Activated T-helper 1 cell treated with Interleukin-2 at 50 U/mL for 16 hours (primary cell): ENCODE measurements at regions not wholly inside any gene's neighbourhood (a gene's known extent, or its start where the extent isn't known, plus 50 kb on each side); places are given as distances from the start of the nearest gene placed in this dataset.

Experiments used
- DNase-seq: peaks from one replicate; pipeline ENCODE4 v3.0.0-alpha.2; 2020; ENCODE audit warnings: low read depth

DNA sequence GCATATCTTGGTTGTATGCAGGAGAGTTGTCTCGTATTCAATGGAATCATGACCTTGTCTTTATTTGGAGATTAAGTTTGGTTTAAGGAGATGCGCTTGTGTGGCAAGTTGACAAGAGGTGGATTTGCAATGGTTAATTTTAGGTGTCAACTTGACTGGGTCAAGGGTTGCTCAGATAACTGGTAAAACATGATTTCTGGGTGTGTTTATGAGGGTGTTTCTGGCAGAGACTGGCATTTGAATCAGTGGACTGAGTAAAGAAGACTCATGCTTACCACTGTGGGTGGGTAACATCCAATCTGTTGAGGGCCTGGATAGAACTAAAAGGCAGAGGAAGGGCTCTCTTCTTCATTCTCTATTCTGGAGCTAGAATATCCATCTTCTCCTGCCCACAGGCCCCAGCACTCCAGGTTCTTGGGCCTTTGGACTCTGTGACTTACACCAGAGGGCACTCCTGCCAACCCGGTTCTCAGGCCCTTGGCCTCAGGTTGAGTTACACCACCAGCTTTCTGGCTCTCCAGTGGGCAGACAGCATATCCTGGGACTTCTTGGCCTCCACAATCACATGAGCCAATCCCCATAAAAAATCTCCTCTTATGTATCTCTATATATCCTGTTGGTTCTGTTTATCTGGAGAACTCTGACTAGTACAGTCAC lies 141.5 kb upstream of the ARID2 start:
- DNase-seq = no peak

DNA sequence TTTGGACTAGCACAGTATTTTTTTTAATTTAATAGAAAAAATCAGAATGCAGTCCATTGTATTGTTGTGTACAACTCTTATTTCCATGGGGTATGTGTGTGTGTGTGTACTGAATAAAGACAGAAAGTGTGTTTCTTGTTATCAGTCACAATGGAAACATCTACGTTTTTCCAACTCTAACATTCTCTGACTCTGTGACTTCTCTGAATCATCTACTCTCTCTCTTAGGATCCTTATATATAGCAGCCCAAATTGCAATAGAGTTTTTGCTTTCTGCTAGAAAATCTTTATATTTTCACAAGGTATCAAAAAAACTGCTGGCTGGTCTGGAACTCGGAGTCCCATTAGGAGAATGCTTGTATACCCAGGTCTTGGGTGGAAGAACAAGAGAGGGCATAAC lies 138.9 kb upstream of the ARID2 start:
- no peak for DNase-seq

DNA sequence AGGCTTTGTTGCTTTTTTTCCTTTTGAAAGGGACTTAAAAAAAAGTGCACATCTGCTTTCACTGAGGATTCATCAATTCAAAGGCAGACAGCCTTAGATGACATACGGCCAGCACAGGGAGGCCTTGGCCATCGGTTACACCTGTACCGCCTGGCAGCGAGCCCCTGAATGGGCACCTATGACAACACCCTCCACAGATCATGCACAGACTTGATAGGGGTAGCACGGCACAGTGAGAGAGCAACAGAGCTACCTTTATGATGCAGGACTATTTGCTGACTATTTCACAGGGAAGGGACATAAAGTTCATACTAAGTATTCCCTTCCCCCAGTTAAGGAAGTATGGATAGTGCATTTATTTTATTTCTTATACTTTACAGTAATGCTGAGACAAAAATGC lies 137.9 kb upstream of the ARID2 start:
- no peak for DNase-seq

DNA sequence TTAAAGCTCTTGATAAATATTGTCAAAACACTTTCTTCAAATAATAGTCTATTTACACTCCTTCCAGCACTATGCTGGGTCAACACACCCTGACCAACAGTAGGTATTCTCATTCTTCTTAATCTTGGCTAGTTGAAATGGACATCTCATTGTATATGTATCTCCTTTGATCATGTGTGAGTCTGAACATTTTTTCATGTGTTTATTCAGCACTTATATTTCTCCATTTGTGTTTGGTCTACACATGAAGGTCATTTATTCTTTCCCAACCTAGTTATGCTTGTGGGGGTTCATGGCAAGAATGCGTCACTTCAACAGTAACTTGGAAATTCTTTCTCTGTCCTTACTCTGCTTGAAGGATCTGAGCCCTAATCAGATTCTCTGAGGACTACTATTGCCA lies 133.1 kb upstream of the ARID2 start:
- no peak for DNase-seq

DNA sequence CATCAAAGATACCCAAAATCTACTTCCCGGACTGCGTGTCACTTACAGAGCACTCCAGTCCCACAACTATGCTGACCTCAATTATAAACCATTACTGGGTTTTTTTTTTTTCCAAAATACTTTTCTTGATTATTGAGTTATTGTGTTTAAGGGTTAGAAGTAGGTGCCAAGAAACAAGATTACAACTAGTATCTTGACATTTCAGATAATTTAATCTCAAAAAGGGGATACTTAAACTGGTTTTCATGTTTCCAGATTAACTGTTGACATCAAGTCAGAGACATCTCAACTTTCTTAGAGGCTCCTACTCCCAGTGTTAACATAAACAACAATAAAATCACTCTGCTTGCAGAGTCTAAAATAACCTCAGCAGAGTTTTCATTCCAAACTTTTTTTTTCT lies 131.2 kb upstream of the ARID2 start:
- DNase-seq = no peak

DNA sequence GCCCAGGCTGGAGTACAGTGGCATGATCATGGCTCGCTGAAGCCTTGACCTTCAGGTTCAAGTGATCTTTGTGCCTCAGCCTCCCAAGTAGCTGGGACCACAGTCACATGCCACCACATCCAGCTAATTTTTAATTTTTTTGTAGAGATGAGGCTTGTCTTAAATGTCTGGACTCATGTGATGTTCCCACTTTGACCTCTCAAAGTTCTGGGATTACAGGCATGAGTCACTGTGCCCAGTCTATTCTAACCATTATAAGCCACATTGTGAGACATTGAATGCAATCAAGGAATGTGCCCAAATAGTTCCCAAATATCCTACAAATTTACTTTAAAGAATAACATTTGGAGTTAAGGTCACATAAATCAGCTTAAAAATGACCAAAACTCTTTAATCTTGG lies 130.7 kb upstream of the ARID2 start:
- DNase-seq = no peak

DNA sequence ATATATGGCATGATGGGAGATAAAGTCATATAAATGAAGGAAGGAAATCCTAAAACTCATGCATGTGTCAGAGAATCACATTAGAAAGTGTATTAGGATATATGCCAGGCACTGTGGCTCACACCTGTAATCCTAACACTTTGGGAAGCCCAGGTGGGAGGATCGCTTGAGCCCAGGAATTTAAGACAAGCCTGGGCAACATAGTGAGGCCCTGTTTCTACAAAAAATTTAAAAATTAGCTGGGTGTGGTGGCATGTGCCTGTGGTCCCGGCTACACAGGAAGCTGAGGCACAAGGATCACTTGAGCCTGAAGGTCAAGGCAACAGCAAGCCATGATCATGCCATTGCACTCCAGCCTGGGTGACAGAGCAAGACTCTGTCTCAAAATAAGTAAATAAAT lies 130.3 kb upstream of the ARID2 start:
- no peak for DNase-seq

DNA sequence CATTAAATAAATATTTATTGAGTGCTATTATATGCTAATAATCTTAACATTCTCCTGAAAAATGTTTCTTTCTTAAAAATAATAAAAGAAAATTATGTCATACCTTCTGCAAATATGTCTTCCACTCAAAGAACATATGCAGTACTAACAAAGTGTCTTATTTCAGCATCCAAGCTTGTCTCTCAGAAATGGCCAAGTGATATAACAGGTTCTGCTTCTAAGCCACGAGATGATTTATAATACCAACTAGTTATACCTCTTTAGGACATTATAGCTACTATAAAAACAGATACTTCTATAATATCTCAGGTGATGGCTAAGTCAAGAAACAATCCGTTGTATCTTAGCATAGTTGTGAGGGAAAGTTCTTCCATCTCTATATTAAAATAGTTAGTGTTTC lies 128.1 kb upstream of the ARID2 start:
- no peak for DNase-seq

DNA sequence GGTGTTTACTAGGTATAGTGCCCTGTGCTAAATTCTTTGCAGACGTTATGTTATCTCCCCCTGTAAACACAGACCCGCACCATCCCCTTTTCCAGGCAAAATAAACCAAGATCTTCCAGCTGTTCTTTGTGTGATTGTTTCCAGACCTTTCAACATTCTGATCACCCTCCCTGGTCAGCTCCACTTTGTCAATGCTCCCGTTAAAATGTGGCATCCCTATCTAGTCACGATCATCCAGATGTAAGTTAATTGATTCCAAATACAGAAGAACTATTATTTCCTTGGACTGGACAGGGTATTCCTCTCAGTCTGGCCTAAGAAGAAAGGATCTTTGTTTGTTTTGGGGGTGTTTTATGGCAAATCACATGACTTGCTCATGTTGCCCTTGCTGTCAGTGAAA lies 127.6 kb upstream of the ARID2 start:
- DNase-seq = no peak

DNA sequence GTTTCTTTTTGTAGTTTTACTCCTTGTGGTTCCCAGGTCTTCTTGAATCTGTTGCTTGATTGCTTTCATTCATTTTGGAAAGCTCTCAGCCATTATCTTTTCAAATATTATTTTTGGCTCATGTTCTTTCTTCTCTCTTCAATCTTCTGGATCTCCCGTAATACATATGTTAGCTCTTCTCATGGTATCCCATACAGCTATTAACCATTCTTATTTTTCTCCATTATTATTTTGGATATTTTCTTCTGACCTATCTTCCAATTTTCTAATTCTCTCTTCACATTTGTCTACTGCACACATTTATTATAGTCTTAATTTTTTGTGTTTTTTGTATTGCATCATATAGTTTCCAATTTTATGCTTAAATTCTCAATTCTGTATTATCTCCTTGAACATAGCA lies 123.9 kb upstream of the ARID2 start:
- no peak for DNase-seq

DNA sequence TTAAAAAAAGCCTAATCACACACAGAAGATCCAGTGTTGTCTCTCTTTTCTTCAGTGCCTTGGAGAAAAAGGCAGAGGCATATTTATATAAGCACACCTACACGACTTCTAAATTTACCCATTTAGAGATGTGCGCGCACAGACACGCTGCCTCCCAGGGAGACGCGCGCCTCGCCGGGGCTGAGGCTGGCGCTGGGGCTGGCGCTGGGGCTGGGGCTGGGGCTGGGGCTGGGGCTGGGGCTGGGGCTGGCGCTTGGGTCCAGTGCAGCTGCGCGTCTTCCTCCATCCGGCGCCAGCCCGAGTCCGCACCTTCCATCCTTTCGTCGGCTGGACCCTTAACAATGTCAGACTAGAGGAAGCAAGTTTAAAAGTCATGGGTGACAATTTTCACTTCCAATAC lies 118.4 kb upstream of the ARID2 start:
- no peak for DNase-seq

DNA sequence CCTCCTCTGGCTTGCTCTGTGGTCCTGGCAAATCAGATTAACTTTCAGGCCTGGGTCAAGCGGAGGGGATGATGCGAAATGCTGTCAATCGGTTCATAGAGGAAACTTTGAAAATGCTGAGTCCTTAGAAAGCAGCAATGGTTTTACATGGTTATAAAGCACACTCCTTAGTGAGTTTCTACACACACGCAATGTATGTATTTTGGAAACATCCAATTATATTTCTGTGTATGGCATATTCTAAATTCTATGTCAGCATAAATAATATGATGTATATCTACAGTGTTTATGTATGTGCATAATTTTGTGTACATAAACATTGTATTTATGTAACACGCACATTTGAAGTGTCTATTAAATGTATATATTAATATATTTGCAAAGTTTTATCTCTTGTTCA lies 118.0 kb upstream of the ARID2 start:
- no peak for DNase-seq

DNA sequence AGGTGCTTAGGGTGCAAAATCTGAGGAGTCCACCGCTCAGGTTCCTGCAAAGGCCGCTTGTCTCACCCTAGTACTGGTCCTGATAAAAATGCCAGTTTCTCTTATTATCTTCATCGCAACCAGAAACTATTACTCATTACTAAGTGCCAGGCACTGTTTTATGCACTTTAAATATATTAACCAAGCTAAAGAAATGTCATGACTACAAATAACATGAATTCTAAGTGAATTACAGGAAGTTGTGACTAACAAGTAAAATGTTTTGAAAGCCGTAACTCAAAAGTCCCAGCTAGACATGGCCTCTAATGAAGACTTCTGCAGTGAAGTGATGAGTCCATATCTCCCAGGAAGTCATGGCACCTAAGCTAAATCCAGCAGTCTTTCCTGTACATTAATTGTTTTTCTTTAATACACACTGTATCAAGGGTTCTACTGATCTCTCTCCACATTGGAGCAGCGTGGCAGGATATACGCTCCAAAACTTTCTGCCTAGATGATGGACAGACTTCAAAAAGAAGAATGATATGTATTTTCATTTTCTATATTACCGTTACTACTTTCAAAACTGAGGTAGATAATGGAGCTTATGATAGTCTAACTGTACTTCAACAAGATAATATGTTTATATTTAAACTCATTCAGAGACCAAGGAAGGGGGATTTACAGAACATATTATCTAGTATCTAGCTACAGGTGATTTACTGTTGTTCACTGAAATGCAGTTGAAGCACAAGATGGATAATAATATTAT lies 117.3 kb upstream of the ARID2 start:
- no peak for DNase-seq

DNA sequence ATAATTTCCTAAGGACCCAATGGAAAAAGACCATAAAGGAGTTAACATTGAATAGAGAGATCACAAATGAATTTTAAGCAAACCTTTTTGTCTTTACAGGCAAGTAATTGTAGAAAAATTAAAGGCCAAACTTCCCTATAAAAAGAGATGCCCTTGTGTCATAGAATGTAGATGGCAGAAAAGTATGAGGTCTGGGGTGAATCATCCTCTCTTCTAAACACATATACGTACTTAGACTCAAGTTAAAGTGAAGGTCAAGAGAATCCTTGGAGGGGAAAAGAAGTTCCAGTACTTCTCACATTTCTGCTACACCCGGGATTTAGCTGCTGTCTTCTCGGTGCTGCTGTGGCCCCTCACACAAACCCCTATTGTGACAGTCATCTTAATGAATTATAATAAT lies 116.2 kb upstream of the ARID2 start:
- no peak for DNase-seq

DNA sequence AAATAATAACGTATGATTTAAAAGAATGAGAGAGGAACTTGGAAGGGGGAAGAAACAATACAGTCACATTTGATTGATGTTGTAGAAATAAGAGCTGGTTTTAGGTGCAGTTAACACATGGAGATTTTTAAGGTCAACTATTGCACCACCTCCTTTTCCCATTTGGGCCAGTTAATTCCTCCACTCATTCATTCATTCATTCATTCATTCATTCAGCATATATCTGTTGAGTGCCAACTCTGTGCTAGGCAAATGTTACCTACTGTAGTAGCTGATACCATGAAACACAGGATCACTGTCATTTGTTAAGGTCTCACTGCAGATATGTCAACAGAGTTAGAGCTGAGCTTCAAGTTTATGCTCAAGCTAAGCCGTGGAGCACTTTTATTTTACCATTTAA lies 115.7 kb upstream of the ARID2 start:
- no peak for DNase-seq

DNA sequence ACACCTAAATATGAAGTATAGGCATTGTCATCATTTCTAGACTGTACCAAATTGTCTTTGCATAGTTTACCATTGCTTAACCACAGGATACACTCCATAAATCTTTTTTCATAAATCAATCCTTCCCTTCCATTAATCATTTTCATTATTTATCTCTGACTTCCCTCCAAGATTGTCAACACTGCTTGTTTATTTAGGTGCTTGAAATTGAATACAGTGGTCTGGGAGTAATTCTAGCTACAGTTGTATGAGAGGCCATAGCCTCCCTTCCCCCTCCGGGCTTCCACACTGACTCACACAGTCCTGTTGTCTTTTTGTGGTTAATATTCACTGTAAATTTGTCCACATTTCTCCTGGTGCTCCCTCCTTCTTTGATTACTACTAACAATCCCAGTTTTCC lies 114.2 kb upstream of the ARID2 start:
- no peak for DNase-seq

DNA sequence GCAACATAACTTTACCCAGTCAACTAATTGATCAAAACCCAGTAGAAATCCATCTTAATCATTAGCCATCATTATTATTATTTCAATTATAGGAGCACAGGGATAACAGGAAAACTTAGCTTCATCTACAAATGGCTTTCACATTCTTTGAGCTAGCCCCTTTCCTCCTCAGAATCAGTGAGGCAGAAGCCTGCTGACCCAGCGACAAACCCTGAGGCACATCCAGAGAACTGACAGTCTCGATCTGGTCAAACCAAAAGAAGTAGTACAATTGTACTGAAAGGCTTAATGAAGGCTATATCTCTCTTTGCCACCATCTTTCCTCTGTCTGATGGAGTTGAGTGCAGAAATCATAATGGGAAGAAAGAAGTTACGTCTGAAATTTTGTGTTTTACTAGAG lies 109.8 kb upstream of the ARID2 start:
- no peak for DNase-seq

DNA sequence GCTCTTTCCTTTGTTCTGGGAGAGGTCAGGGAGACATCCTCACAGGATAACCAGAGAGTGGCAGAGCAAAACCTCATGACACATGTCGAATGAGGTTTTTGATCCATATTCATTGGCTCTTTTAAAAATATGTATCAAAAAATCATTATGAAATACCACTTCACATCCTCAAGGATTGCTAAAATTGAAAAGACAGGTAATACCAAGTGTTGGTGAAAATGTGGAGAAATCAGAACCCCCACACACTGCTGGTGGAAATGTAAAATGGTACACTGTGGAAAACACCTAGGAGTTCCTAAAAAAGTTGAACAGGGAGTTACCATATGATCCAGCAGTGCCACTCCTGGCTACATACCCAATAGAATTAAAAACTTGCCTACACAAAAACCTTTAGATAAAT lies 107.8 kb upstream of the ARID2 start:
- DNase-seq = no peak

DNA sequence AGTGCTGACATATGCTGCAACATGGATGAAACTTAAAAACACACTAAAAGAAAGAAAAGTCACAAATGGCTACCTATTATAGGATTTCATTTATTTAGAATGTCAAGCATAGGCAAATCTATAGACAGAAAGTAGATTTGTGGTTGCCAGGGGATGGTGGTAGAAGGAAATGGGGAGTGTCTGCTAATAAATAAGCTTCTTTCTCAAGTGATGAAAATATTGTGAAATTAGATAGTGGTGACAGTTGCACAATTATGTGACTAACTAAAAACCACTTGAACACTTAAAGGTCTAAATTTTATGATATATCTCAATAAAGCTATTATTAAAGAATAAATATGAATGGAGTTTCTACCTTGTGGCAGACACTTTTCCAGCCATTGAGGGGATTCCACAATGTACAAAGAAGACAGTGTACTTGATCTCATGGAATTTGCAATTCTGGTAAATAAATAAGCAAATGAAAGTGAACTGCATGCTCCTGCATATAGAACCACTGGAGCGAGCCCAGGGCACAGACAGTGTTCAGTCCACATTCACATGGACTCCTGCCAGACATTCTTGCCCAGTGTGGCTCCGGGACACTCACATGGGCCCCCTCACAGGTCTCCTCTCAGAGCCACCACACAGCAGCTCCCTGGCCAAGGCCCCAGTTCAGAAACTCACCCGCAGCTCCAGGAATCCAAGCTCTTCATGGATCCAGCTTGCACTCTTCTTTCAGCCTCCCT lies 107.1 kb upstream of the ARID2 start:
- no peak for DNase-seq

DNA sequence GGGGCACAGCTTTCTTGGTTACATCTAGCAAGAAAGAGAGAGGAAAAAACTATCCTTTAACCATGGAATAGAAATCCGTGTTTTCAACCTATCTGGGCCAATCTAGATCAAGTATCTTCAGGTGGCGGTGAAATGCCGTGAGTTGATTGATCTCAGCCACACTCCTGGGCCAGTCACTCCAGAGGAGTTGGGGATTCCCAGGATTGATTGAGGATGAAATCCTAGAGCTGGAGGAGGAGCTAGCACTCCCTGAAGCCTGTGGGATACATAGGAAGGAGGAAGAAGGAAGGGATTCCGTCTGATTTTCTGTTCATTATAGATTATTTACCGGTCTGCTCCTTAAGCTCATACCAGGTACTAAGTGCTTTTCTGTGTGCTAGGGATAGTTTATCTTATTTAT lies 106.3 kb upstream of the ARID2 start:
- no peak for DNase-seq

DNA sequence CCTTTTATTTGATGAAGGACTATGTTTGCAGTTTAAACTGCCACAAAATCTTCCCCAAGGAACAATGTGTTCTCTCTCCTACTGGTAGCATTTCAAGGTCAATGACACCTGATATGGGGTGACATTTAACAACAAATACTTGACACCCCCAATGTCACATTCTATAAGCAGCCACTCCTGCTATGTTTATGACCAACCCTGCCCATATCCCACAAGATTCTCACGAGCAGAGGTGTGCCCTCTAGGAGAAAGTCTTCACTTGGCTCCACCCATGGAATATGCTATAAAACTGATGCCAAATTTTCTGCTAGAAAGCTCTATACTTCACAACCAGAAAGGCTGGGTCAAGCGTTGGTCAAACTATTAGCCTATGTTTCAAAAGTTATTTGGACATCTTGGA lies 105.6 kb upstream of the ARID2 start:
- DNase-seq = no peak

DNA sequence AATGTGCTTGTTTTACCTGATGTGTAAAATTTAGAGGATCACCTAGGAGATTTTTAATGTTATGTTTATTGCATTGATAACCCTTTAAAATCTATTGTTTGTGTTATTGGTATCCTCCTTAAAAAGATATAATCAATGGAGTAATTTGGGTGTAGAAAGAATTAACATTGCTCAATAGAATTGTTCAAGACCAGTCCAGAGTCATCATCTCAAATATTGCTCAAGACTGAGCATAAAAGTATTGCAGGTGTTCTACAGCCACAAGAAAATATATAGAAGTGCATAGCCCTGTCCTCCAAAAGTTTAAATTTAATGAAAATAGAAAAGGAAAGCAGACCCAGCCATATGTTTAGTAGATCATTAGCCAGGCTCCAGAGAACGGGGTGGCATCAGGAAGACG lies 102.5 kb upstream of the ARID2 start:
- no peak for DNase-seq

DNA sequence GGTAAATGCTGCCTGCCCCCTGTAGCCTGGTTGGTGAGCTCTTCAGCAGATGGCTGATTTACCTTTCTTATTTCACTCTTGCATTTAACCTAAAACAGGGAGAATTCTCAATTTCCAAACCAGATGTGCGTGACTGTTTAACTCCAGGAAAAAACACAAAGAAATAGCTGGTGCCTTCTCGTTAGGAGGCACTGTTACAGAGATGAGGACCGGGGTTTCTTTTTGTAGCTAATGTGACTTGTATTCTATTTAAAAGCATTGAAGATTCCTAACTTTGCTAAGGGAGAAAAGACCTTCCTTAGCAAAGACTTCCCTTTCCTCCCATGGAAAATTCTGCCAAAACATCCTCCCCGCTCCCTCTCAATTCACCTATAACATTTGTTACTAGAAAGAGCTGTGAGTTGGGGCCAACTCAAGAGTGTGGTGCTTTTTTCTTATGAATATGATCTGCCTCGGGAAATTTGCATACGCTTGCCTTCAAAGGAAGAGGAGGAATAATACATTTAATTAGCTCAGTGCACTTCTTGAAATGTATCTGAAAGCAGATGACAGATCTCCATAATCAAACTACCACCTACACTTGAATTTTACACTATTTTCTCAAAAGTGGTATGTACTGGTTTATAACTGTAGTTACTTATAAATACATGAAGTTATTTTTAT lies 102.0 kb upstream of the ARID2 start:
- no peak for DNase-seq
